ENCODE measurements at regions not wholly inside any gene's neighbourhood (a gene's known extent, or its start where the extent isn't known, plus 50 kb on each side); places are given as distances from the start of the nearest gene placed in this dataset.

DNA sequence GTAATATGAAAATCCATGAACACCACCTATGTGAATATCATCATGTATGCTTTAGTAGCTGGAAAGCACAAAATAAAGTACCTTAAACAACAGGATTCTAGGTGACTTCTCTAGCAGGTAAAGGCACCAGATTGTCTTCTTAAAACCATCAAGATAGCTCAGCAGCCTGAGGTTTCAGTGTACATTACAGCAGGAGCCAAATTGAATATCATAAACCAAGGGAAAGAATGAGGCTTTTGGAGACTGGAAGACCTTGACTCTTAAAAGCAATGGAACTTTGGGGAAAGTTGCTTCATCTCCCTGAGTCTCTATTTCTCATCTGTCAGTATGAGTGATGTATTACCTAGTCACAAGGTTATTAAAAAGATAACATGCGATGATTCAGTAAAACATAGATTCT lies 429.7 kb upstream of the SPHKAP start:
- no peak for TF ChIP-seq CTCF (IDR thresholded peaks at IDR 0.05 in 4 of 5, conservative IDR thresholded peaks at IDR 0.05 in 1 of 5)
- TF ChIP-seq POLR2A (IDR thresholded peaks at IDR 0.05) = no peak
